Neural cell (in vitro differentiated cells): ENCODE measurements at regions not wholly inside any gene's neighbourhood (a gene's known extent, or its start where the extent isn't known, plus 50 kb on each side); places are given as distances from the start of the nearest gene placed in this dataset.

Experiments
- EP300 ChIP-seq: fragments of 450-650 bp; conservative IDR thresholded peaks from 2 replicates; pipeline ENCODE4 v1.6.1; 2014; ENCODE audit warnings: antibody characterized with exemption, mild to moderate bottlenecking, moderate library complexity; ENCODE audit not compliant: poor library complexity, severe bottlenecking
- EZH2 ChIP-seq: fragments of 200-600, 300-800 bp; shearing (Covaris generic), sonication (generic); IDR thresholded peaks from 2 replicates; pipeline ENCODE4 v1.6.1; 2014; ENCODE audit warnings: antibody characterized with exemption, low read length, borderline replicate concordance, mild to moderate bottlenecking; ENCODE audit not compliant: insufficient read depth, poor library complexity, severe bottlenecking
- TF ChIP-seq, protein P1 (sequence below): fragments of 450-650 bp; IDR thresholded peaks from 2 replicates; pipeline ENCODE4 v1.5.1; 2014; ENCODE audit warnings: antibody characterized with exemption, mild to moderate bottlenecking, moderate library complexity; ENCODE audit not compliant: poor library complexity, severe bottlenecking
- TF ChIP-seq, protein P2 (sequence below): IDR thresholded peaks from 2 replicates; pipeline ENCODE4 v1.6.1; 2012; ENCODE audit warnings: borderline replicate concordance

DNA sequence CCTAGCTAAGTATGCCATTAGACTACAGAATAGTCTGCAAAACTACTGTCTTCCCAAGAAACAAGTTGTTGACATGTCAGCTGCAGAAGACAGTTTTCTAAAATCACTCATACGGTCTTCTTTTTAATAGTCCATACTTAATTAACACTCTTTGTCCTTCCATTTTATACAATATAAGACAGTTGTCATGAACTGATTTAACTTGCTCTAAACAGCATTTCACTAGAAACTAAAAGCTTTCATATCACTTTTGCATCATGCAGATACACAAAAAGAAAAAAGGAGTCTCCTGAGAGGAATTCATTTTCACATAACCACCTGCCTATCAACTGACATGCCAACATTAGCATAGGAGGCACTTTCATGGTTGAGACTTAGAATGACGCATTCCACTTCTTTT, 1159.6 kb upstream of the CHAC2 start:
- TF ChIP-seq, protein P1, sequence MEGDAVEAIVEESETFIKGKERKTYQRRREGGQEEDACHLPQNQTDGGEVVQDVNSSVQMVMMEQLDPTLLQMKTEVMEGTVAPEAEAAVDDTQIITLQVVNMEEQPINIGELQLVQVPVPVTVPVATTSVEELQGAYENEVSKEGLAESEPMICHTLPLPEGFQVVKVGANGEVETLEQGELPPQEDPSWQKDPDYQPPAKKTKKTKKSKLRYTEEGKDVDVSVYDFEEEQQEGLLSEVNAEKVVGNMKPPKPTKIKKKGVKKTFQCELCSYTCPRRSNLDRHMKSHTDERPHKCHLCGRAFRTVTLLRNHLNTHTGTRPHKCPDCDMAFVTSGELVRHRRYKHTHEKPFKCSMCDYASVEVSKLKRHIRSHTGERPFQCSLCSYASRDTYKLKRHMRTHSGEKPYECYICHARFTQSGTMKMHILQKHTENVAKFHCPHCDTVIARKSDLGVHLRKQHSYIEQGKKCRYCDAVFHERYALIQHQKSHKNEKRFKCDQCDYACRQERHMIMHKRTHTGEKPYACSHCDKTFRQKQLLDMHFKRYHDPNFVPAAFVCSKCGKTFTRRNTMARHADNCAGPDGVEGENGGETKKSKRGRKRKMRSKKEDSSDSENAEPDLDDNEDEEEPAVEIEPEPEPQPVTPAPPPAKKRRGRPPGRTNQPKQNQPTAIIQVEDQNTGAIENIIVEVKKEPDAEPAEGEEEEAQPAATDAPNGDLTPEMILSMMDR: no peak
- TF ChIP-seq EZH2 (no peak), EP300 (peak; percentile 95)
- TF ChIP-seq, protein P2, sequence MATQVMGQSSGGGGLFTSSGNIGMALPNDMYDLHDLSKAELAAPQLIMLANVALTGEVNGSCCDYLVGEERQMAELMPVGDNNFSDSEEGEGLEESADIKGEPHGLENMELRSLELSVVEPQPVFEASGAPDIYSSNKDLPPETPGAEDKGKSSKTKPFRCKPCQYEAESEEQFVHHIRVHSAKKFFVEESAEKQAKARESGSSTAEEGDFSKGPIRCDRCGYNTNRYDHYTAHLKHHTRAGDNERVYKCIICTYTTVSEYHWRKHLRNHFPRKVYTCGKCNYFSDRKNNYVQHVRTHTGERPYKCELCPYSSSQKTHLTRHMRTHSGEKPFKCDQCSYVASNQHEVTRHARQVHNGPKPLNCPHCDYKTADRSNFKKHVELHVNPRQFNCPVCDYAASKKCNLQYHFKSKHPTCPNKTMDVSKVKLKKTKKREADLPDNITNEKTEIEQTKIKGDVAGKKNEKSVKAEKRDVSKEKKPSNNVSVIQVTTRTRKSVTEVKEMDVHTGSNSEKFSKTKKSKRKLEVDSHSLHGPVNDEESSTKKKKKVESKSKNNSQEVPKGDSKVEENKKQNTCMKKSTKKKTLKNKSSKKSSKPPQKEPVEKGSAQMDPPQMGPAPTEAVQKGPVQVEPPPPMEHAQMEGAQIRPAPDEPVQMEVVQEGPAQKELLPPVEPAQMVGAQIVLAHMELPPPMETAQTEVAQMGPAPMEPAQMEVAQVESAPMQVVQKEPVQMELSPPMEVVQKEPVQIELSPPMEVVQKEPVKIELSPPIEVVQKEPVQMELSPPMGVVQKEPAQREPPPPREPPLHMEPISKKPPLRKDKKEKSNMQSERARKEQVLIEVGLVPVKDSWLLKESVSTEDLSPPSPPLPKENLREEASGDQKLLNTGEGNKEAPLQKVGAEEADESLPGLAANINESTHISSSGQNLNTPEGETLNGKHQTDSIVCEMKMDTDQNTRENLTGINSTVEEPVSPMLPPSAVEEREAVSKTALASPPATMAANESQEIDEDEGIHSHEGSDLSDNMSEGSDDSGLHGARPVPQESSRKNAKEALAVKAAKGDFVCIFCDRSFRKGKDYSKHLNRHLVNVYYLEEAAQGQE: no peak
